GM12891 (cell line): ENCODE measurements at regions not wholly inside any gene's neighbourhood (a gene's known extent, or its start where the extent isn't known, plus 50 kb on each side); places are given as distances from the start of the nearest gene placed in this dataset.
"Not testable (repeated sequence)": the region's sequence is repeated elsewhere in the genome, so short reads cannot be mapped to it uniquely, and the experiment has no call there.

Experiments used
- DNase-seq: peaks from one replicate; pipeline ENCODE4 v3.0.0; 2011; ENCODE audit warnings: low spot score; ENCODE audit not compliant: insufficient read length
- FAIRE-seq: peaks from 2 replicates; lab custom pipeline; 2011; peaks lifted over from hg19 to GRCh38; lab: Jason Lieb, UNC
- PAX5 ChIP-seq: IDR thresholded peaks from 2 replicates; pipeline ENCODE4 v1.6.1; 2011; ENCODE audit warnings: low read length, moderate library complexity, mild to moderate bottlenecking; ENCODE audit not compliant: insufficient read depth, severe bottlenecking
- POLR2A ChIP-seq: IDR thresholded peaks from 2 replicates; pipeline ENCODE4 v1.6.1; 2011; ENCODE audit warnings: low read depth, low read length, control low read depth
- POLR2AphosphoS5 ChIP-seq: IDR thresholded peaks from 2 replicates; pipeline ENCODE4 v1.6.1; 2011; ENCODE audit warnings: low read depth, low read length, control low read depth
- POU2F2 ChIP-seq: IDR thresholded peaks from 2 replicates; pipeline ENCODE4 v1.6.1; 2011; ENCODE audit warnings: low read depth, mild to moderate bottlenecking, control low read depth, low read length, moderate library complexity
- SPI1 ChIP-seq: IDR thresholded peaks from 2 replicates; pipeline ENCODE4 v1.6.1; 2011; ENCODE audit warnings: low read depth, low read length, control low read depth
- TAF1 ChIP-seq: IDR thresholded peaks from 2 replicates; pipeline ENCODE4 v1.6.1; 2011; ENCODE audit warnings: low read depth, low read length, control low read depth

DNA sequence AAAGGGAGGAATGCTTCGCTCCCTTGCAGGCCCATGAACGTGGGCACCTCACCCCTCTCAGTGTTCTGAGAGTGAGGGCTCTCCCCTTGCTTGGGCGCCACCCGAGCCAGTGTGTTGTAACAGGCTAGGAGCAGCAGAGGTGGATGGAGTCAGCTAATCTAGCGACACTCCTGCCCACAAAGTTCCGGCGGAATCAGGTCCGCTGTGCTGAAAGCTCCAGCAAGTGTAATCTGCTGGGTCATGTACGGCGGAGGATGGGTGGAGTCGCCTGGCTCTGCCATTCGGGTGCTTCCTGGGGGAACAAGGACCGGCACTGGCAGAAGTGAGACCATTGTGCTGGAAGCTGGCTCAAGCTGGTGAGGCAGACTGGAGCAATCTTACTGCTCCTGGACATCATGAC lies 1310.1 kb downstream of the EPHA7 start:
- FAIRE-seq, result no peak
- no peak for TF ChIP-seq PAX5
- no peak for TF ChIP-seq TAF1
- no peak for TF ChIP-seq POU2F2
- no peak for TF ChIP-seq SPI1
- TF ChIP-seq POLR2A, result no peak
- no peak for TF ChIP-seq POLR2AphosphoS5
- DNase-seq, result no peak

DNA sequence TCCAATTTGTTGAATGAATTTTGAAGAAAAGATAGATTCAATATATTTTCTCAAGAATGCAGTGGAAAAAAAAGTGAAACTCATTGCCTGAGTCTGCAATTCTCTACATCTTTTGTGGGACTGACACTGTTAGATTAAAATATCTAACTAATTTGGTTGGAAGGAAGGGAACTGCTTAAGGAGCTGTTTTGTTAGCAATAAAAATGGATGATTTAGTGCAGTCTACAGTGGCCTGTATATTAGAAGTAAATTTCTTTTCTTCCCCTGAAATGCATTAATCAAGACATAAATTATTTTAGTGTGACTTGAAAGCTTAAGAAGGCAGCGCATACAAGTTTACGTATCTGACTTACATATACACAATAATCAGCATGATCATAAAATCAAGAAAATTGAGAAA lies 1332.6 kb downstream of the EPHA7 start:
- FAIRE-seq, result no peak
- TF ChIP-seq PAX5 (no peak), TAF1 (no peak), POU2F2 (no peak), POLR2AphosphoS5 (no peak), POLR2A (no peak), SPI1 (no peak)
- no peak for DNase-seq

DNA sequence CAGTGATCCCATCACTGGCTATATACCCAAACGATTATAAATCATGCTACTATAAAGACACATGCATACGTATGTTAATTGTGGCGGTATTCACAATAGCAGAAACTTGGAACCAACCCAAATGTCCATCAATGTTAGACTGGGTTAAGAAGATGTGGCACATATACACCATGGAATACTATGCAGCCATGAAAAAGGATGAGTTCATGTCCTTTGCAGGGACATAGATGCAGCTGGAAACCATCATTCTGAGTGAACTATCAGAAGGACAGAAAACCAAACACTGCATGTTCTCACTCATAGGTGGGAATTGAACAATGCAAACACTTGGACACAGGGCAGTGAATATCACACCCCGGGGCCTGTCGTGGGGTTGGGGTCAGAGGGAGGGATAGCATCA lies 1335.4 kb downstream of the EPHA7 start:
- DNase-seq, FAIRE-seq: not testable (repeated sequence)

DNA sequence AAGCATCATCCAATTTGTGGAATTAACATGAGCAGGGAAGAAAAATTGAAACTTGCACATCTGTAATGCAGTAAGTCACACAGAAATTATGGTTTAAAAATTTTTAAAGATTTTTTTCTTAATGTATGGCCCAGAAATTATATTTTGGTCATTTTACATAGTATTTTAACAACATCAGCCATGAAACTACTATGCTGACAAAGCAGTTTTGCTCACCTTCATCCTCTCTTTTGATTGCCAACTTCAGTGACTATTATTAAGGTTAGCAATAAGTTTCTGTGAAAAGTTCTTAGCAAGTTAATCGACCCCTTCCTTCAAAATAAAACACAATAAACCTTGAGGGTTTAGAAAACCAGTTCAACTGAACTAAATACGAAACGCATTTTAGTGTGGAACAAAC lies 1347.0 kb downstream of the EPHA7 start:
- FAIRE-seq (no peak), DNase-seq (no peak)
- TF ChIP-seq PAX5, result no peak
- TF ChIP-seq POLR2AphosphoS5, result no peak
- no peak for TF ChIP-seq TAF1
- TF ChIP-seq SPI1, result no peak
- TF ChIP-seq POU2F2, result no peak
- no peak for TF ChIP-seq POLR2A

DNA sequence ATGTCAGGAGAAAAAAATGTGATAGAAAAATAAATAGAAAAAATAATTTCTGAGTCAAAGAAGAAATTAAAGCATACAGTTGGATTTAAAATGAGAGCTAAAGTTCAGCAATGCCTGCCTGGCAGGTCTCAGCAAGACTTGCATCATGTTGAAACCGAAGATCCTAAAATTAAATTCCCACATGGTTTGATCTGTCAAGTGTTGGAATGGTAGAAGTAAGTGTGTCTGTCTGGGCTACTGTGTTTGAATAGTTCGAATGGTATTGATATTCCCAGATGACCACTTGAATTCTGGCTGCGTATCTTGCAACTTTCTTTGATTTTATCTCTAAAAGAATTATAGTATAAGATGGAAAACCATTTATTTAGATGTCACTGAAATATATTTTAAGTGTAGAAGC lies 1349.6 kb downstream of the EPHA7 start:
- DNase-seq, result no peak
- TF ChIP-seq POU2F2 (no peak), TAF1 (no peak), SPI1 (no peak), POLR2A (no peak), POLR2AphosphoS5 (no peak), PAX5 (no peak)
- FAIRE-seq, result no peak

DNA sequence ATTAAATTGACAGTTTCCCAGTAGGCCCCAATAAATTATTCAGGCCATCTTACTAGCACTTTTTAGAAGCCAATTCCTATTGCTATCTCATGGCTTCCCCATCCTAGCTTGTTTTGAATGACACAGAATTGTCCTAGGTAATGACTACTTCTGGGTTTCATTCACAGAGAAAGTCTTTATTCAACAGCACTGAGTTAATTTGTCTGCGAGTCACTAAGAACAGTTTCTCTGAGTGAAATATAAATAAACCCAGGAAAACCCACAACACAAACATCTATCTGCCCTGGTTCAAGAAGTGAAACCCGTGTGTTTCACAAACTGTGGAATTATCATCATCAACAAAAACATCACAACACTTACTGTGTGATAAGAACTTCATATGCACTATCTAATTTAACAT lies 1366.8 kb downstream of the EPHA7 start:
- no peak for DNase-seq
- TF ChIP-seq TAF1 (no peak), POU2F2 (no peak), POLR2AphosphoS5 (no peak)
- FAIRE-seq, result no peak

DNA sequence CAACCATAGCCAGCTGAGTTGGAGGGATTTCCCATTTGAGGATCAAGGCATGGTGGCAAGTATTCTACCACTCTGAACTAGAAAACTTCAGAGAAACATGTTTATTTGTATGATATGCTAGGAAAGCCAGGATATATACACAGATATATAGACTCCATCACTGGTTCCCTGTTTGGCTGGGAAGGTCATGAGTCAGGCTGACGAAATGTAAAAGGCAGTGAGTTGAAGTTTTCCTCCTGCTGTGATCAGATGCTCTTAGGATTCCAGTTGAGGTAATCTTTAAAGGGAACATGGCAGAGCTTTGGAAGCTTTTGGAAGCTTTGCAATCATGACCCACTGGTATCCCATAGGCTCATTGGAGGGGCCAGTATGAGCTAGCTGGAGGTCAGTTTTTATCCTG lies 1369.1 kb downstream of the EPHA7 start:
- no peak for FAIRE-seq
- TF ChIP-seq POU2F2, result no peak
- no peak for TF ChIP-seq TAF1
- TF ChIP-seq SPI1, result no peak
- no peak for TF ChIP-seq POLR2A
- TF ChIP-seq POLR2AphosphoS5, result no peak
- TF ChIP-seq PAX5, result no peak
- no peak for DNase-seq

DNA sequence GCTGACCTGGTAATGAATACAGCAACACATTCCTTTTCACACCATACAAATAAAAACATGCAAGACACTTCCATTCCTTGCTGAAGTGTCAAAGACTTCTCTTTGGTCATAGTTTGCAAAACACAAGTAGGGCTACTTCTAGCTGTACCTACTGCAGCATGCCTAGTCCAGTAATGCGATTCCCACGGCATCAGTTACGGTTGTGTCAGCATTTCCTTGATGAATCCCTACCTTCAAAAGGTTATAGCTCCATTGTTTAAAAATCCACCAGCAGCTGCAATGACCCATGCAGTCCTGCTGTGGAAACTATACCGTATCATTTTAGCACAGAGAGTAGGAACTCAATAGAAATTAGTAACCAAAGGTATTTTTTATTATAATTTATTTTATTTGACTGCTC lies 1371.5 kb downstream of the EPHA7 start:
- DNase-seq (no peak), FAIRE-seq (no peak)

DNA sequence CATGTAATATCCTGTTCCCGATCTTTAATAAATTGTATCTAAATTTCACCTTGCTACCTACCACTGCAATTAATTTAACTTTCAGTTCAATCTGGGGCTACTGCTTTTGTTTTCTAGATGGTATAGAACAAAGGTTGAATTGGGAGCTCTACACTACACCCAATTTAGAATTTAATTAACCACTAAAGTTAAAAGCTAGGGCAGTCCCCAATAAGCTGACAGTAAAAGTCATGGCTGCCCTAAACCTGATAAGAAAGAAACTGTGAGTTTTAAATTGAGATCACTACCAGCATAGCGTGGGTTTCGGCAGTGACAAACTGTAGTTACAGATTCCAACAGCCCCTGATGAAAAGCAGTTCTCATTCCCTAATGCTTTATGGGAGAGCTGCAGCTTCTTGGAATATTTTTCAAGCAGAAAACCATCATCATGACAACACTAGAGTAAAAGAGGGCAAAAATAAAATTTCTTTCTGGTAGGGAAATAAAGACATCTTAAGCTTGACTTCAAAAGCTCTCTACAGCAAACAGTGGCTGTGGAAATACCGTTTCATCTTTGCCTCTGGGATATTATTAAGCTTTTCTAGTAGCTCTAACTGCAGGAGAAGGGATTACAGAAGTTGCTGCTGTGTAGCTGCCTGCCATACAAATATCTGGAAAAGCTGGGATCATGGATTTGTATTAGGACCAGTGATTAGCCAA lies 1372.1 kb downstream of the EPHA7 start:
- no peak for FAIRE-seq
- DNase-seq, result no peak
- no peak for TF ChIP-seq POLR2AphosphoS5
- no peak for TF ChIP-seq PAX5
- TF ChIP-seq POU2F2, result no peak
- no peak for TF ChIP-seq POLR2A
- TF ChIP-seq TAF1, result no peak
- TF ChIP-seq SPI1, result no peak

More for the DNA sequence above, 1371.5 kb downstream of the EPHA7 start:
- no peak for TF ChIP-seq POLR2A
- TF ChIP-seq POU2F2, result no peak
- TF ChIP-seq SPI1, result no peak
- no peak for TF ChIP-seq TAF1
- no peak for TF ChIP-seq PAX5
- TF ChIP-seq POLR2AphosphoS5, result no peak

DNA sequence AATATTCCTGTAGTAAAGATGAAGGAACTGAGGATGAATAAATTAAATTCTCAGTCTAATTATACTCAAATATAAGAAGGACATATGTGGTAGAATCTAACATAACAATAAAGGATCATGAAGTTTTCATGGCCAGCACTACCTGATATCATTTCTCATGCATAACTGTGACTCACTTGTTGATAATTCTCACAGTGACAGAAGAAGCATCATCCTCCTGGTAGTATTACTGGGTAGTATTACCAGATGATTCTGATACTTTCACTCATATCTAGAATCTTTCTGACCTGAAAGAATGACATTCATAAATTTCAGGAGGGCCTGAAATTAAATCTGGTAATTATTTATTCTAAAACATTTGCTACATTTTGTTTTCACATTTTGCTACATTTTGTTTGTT lies 1375.0 kb downstream of the EPHA7 start:
- DNase-seq (no peak), FAIRE-seq (no peak)
- TF ChIP-seq PAX5 (no peak), POLR2A (no peak), SPI1 (no peak), POU2F2 (no peak), TAF1 (no peak), POLR2AphosphoS5 (no peak)

DNA sequence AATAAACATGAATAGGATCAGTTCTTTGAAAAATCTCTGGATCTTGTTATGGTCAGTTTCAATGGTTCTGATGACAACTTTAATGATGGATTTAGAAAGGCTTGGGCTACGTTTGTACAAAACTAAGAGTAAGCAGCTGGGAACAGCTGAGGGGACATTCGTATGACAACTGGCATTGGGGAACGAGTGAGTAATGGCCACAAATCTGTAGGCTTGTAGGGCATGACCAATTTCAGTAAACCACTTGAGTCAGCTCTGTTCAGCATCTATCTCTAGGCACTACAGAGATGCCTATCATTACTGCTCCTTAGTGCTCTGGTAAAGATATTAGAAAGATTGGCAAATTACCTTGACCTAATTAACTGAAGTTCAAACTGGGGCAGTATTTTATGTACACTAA lies 1375.6 kb downstream of the EPHA7 start:
- TF ChIP-seq POLR2AphosphoS5 (no peak), POLR2A (no peak), PAX5 (no peak), TAF1 (no peak), SPI1 (no peak), POU2F2 (no peak)
- FAIRE-seq, result no peak

More for the DNA sequence above, 1375.6 kb downstream of the EPHA7 start:
- DNase-seq, result no peak
